GM21619 (cell line): ENCODE measurements at regions not wholly inside any gene's neighbourhood (a gene's known extent, or its start where the extent isn't known, plus 50 kb on each side); places are given as distances from the start of the nearest gene placed in this dataset.

Experiments
- ATAC-seq: cut with Tn5 transposase; IDR thresholded peaks from one replicate; pipeline ENCODE4 v1.9.1; 2021; ENCODE audit not compliant: unreplicated experiment

- no peak for ATAC-seq
These were observed 59.3 kb downstream of the DDIT4L start for GRCh38 chr4:100130964-100131363.

GRCh38 chr4:100130491-100130890 is 59.8 kb downstream of the DDIT4L start:
- no peak for ATAC-seq

DNA sequence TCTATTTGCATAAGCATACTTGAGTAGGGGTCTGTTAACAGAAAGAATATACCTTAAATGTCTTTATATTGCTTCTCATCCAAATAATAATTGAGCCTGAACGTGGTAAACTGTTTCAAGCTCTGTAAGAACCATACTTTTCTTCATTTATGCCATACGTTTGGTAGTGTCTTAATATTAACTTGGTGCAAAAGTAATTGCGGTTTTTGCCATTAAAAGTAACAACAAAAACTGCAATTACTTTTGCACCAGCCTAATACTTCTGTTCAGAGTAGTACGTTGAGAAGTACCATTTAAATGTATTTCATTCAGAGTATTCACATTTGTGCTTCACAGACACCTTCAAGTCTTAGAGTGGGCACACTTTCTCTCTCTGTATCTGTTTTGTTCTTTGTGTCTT is 60.5 kb downstream of the DDIT4L start:
- ATAC-seq, result no peak

DNA sequence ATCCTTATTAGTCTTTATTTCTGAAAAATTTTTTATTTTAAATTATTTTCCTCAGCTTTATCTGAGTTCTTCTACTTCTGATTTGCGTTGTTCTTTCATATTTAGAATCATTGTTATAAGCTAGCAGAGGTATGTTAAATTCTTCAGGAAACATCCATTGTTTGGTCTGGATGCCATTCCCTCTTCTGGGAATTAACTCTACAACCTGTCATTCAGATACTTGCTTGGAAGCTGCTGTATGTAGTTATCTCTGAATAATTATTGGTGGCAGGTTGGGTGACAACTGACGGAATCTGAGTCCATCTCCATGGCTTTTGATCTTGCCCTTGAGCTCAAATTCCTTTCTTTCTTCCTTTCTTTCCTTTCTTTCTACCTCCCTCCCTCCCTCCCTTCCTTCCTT is 61.9 kb downstream of the DDIT4L start:
- ATAC-seq, result no peak

GRCh38 chr4:100124715-100125114 is 65.6 kb downstream of the DDIT4L start:
- ATAC-seq, result no peak

- ATAC-seq, result no peak
These were observed 72.1 kb downstream of the DDIT4L start for GRCh38 chr4:100118181-100118580.

DNA sequence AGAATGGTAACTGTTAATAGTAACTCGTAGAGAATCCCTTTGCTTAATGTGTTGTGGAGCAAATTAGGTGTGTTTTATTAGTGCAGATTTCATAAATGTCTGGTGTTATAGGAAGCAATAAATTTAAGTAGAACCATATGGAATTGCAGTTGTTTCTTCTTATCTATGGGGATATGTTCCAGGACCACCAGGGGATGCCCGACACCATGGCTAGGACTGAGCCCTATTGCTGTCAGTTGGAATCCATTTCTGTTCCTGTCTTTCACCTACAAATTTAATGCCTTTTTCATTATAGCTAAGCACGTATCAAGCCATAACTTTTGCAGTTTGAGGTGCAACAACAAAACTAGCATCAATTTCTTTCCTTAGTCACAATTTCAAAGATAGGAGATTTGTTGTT is 72.5 kb downstream of the DDIT4L start:
- no peak for ATAC-seq

DNA sequence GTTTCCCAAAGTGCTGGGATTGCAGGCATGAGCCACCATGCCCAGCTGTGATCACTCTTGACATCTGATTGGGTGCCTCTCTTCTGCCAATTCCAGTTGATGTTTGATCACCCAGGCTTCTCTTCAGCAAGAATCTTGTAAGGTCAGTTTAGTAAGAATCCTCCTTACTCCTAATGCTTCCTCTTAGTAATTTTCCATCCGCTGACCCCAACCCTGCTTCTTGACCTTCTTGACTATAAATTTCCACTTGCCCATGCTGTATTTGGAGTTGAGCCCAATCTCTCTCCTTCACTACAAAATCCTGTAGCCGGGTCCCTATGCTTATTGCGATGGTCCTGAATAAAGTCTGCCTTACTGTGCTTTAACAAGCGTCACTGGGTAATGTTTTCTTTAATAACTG is 75.4 kb downstream of the DDIT4L start:
- no peak for ATAC-seq

- ATAC-seq, result no peak
These were observed 76.5 kb downstream of the DDIT4L start for GRCh38 chr4:100113732-100114131.

- no peak for ATAC-seq
These were observed 77.2 kb downstream of the DDIT4L start for GRCh38 chr4:100113096-100113495.

GRCh38 chr4:100109921-100110320 is 80.3 kb downstream of the DDIT4L start:
- no peak for ATAC-seq

DNA sequence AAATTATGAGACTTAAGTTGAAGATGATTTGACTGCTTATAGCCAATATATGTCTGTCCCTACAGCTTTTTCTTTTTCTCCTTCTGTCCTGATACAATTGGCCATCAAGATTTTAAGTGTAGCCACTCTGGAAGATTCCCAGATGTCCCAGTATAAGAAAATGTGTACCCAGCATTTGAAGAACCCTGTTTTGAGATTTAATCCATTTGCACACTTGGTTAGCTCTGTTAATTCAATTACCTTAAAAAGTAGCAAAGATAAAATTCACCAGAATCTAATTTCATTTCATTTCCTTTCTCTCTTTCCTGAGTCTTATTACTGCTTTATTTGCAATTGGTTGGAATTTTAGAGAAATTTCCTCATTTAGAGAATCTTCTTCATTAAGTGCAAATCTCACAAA is 81.4 kb downstream of the DDIT4L start:
- no peak for ATAC-seq

DNA sequence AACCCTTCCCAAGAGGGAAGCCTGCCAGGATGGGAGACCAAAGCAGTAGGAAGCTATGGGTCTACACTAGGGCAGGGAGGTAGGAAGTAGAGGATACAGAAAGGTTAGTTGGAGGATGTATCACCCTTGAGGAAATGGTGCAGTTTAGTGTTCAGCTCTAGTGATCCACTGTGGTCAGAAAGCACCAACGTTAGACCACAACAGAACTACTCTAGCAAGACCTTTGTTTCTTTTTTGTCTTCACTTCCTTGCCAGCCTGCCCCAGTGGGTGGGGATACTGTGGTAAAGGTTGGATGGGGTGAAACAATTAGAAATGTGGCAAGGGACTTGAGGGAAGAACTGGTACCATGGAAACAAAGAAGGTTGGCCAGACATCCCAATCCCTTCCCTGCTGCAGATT is 83.3 kb downstream of the DDIT4L start:
- ATAC-seq, result peak; percentile 99

- ATAC-seq, result no peak
These were observed 86.6 kb downstream of the DDIT4L start for GRCh38 chr4:100103671-100104070.

DNA sequence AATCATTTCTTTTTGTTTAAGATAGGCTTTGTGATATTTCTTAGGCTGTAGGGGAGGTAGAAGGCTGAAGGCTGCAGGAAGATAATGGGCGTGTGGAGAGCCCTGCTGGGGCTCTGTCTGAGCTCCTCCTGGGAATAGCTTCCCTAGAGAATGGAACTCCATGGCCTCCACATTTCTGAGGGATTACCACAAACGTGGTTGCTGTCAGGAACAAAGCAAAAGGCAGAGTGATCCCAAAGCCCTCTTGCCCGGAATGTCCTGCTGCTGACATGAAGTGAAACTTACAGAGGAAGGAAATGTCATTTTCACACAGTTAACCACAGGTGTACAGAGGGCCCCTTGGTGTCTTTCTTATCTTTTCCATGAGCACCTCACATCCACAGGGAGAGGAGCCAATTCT is 89.3 kb downstream of the DDIT4L start:
- ATAC-seq, result peak; percentile 45

- no peak for ATAC-seq
These were observed 90.5 kb downstream of the DDIT4L start for GRCh38 chr4:100099746-100100145.

- no peak for ATAC-seq
These were observed 91.6 kb downstream of the DDIT4L start for GRCh38 chr4:100098681-100099080.

DNA sequence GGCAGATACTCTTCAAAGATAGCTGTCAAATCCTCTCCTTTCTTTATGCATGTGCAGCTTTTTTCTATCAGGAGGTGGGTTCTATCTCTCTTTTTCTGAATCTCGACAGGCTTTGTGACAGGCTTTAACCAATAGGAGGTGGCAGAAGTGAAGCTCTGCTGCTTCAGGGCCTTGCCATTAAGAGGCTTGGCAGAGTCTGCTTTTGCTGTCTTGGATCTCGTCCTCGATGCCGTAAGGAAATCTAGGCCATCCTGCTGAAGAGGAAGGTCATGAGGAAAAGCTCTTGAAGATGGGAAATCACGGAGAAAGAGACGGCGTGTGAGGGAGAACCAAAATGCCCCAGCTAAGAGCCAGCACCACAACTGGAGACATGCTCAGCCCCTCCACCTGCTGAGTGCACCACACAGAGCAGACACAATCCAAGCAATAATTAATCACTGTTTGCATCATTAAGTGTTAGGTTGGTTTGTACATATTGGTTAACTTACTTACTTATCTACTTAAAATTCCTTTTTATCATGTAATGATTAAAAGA is 92.2 kb downstream of the DDIT4L start:
- ATAC-seq, result no peak

DNA sequence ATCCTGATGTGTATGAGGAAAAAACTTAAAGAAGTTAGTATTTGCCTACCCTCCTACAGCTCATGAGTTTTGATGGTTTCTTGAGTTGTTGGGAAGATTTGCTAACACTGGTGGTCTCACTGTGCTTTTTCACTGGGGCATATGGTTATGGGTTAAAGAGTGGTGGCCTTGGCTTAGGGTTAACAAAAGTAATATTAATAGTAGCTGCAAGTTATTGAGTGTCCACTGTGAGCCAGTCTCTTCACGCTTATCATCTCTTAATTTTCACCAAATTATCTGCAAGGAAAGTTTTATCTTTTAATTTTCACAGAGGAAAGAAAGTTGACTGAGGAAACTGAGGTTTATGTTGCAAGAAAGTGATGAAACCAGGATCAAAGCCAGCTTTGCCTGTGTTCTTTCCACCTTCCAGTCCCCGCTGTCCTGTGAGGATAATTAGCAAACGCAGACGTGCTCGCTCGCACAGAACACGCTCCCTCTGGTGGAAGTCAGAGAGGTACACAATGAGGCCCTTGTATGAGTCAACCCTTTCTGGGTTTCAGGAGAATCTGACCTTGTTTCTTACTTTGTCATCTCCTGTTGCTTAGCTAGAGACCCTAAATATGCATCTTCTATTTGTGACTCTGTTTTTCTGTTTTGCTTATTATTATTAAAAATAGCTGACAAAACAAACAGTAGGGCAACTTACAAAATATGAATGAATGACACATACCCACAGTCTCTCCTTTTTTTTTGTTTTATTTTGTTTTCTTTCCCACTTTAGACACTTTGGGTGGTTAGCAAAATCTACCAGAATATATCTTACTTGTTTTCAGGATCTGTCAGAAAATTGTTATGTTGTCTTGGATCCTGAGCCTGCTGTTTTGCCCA is 94.3 kb downstream of the DDIT4L start:
- ATAC-seq, result peak; percentile 89

GRCh38 chr4:100093091-100093866 is 97.0 kb downstream of the DDIT4L start:
- peak; percentile 74 for ATAC-seq

- no peak for ATAC-seq
These were observed 102.5 kb downstream of the DDIT4L start for GRCh38 chr4:100087743-100088142.
